OCI-LY1 (cell line): ENCODE measurements at regions not wholly inside any gene's neighbourhood (a gene's known extent, or its start where the extent isn't known, plus 50 kb on each side); places are given as distances from the start of the nearest gene placed in this dataset.

ENCODE experiments used
- EZH2 ChIP-seq: fragments of 200-600 bp; sonication (generic), shearing (Covaris generic); IDR thresholded peaks from 2 replicates; pipeline ENCODE4 v1.8.0; 2017; ENCODE audit warnings: borderline replicate concordance, mixed run types, mild to moderate bottlenecking, antibody characterized with exemption, low read length, moderate library complexity, mixed read lengths
- TF ChIP-seq, protein P1 (sequence below): fragments of 200-600 bp; sonication (generic), shearing (Covaris generic); IDR thresholded peaks from 2 replicates; pipeline ENCODE4 v1.5.1; 2017; ENCODE audit warnings: mild to moderate bottlenecking, antibody characterized with exemption, low read length, moderate library complexity, mixed read lengths

DNA sequence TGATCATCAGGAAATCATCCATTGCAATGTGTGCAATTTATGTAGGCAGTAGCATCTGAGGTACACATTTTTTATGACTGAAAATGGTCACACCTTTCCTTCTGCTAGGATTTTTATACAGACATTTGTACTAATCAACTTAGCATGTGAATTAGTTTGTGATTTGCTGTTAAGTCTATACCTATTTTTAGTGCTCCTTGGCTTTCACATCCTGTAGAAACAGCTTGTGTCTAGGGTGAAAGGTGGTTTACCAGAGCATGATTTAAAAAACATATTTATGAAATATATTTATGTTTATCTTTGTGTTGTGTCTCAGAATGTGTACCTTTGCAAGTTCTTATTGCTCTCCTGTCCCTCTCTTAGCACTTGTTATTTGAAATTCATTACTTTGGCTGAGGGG lies 916.0 kb downstream of the TECRL start:
- TF ChIP-seq, protein P1, sequence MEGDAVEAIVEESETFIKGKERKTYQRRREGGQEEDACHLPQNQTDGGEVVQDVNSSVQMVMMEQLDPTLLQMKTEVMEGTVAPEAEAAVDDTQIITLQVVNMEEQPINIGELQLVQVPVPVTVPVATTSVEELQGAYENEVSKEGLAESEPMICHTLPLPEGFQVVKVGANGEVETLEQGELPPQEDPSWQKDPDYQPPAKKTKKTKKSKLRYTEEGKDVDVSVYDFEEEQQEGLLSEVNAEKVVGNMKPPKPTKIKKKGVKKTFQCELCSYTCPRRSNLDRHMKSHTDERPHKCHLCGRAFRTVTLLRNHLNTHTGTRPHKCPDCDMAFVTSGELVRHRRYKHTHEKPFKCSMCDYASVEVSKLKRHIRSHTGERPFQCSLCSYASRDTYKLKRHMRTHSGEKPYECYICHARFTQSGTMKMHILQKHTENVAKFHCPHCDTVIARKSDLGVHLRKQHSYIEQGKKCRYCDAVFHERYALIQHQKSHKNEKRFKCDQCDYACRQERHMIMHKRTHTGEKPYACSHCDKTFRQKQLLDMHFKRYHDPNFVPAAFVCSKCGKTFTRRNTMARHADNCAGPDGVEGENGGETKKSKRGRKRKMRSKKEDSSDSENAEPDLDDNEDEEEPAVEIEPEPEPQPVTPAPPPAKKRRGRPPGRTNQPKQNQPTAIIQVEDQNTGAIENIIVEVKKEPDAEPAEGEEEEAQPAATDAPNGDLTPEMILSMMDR: no peak
- TF ChIP-seq EZH2: no peak
